WTC11 (cell line): ENCODE measurements at regions not wholly inside any gene's neighbourhood (a gene's known extent, or its start where the extent isn't known, plus 50 kb on each side); places are given as distances from the start of the nearest gene placed in this dataset.

Experiments
- ATAC-seq: fragments of 200-7000 bp; cut with Tn5 transposase; 2 replicates; pipeline ENCODE4 v1.10.0; 2021; ENCODE audit warnings: mild to moderate bottlenecking, moderate library complexity
- CTCF ChIA-PET: fragments of 300-600 bp; sonication (Branson Sonifier 250); formaldehyde crosslinking; loops from one replicate; lab custom pipeline; 2021; ENCODE audit warnings: antibody characterized with exemption; lab: Charles Lee
- POLR2A ChIA-PET: fragments of 350-600 bp; sonication (Branson Sonifier 250); formaldehyde crosslinking; loops from one replicate; lab custom pipeline; 2021; ENCODE audit warnings: antibody characterized with exemption; lab: Charles Lee
- DNase-seq: peaks from one replicate; pipeline ENCODE4 v3.0.0; 2021; ENCODE audit warnings: low spot score
- H3K27ac Mint-ChIP-seq: 2 replicates; pipeline ENCODE4 v1.8.0; 2021; ENCODE audit warnings: mixed read lengths
- H3K27me3 Mint-ChIP-seq: 2 replicates; pipeline ENCODE4 v1.8.0; 2021; ENCODE audit warnings: low read depth, mild to moderate bottlenecking, moderate library complexity, mixed read lengths
- H3K36me3 Mint-ChIP-seq: 2 replicates; pipeline ENCODE4 v1.8.0; 2021; ENCODE audit warnings: mixed read lengths
- H3K4me1 Mint-ChIP-seq: 2 replicates; pipeline ENCODE4 v1.8.0; 2022; ENCODE audit warnings: mixed read lengths
- H3K4me3 Mint-ChIP-seq: 2 replicates; pipeline ENCODE4 v1.8.0; 2021; ENCODE audit warnings: mild to moderate bottlenecking, moderate library complexity, mixed read lengths
- H3K9me3 Mint-ChIP-seq: 2 replicates; pipeline ENCODE4 v1.8.0; 2021; ENCODE audit warnings: mixed read lengths
- ATF1 ChIP-seq: sonication (generic); formaldehyde crosslinking; IDR thresholded peaks from 2 replicates; pipeline ENCODE4 v1.8.1; 2023; ENCODE audit warnings: mild to moderate bottlenecking, moderate library complexity, missing genetic modification reagents
- CDX4 ChIP-seq: fragments of 250-450 bp; sonication (Bioruptor Pico); IDR thresholded peaks from 2 replicates; pipeline ENCODE4 v1.9.0; 2021; ENCODE audit warnings: moderate library complexity, mild to moderate bottlenecking, inconsistent platforms, borderline replicate concordance
- CREM ChIP-seq: sonication (generic); formaldehyde crosslinking; IDR thresholded peaks from 2 replicates; pipeline ENCODE4 v1.8.1; 2022; ENCODE audit warnings: mild to moderate bottlenecking, missing genetic modification reagents, moderate library complexity
- E2F1 ChIP-seq: sonication (generic); formaldehyde crosslinking; IDR thresholded peaks from 2 replicates; pipeline ENCODE4 v1.8.0; 2022; ENCODE audit warnings: mild to moderate bottlenecking, missing genetic modification reagents
- E2F4 ChIP-seq: sonication (generic); formaldehyde crosslinking; IDR thresholded peaks from 2 replicates; pipeline ENCODE4 v1.8.1; 2022; ENCODE audit warnings: low read depth, mild to moderate bottlenecking, moderate library complexity, missing genetic modification reagents, borderline replicate concordance
- EMX1 ChIP-seq: fragments of 250-450 bp; sonication (Bioruptor Pico); IDR thresholded peaks from 2 replicates; pipeline ENCODE4 v1.8.0; 2021; ENCODE audit warnings: mild to moderate bottlenecking
- ERG ChIP-seq: fragments of 250-450 bp; sonication (Bioruptor Pico); IDR thresholded peaks from 2 replicates; pipeline ENCODE4 v1.8.0; 2021; ENCODE audit warnings: mild to moderate bottlenecking
- ESRRA ChIP-seq: sonication (generic); formaldehyde crosslinking; IDR thresholded peaks from 2 replicates; pipeline ENCODE4 v1.8.1; 2022; ENCODE audit warnings: mild to moderate bottlenecking, missing genetic modification reagents, borderline replicate concordance
- MYBL2 ChIP-seq: sonication (generic); formaldehyde crosslinking; IDR thresholded peaks from 2 replicates; pipeline ENCODE4 v1.8.1; 2023; ENCODE audit warnings: mild to moderate bottlenecking, moderate library complexity, missing genetic modification reagents
- NFE2L1 ChIP-seq: sonication (generic); formaldehyde crosslinking; IDR thresholded peaks from 2 replicates; pipeline ENCODE4 v1.8.1; 2023; ENCODE audit warnings: missing genetic modification reagents
- NR2C2 ChIP-seq: sonication (generic); formaldehyde crosslinking; IDR thresholded peaks from 2 replicates; pipeline ENCODE4 v1.8.0; 2022; ENCODE audit warnings: mild to moderate bottlenecking, missing genetic modification reagents
- OVOL2 ChIP-seq: fragments of 250-450 bp; sonication (Bioruptor Pico); IDR thresholded peaks from 2 replicates; pipeline ENCODE4 v1.9.0; 2021; ENCODE audit warnings: mild to moderate bottlenecking, borderline replicate concordance
- PRDM15 ChIP-seq: sonication (generic); formaldehyde crosslinking; IDR thresholded peaks from 2 replicates; pipeline ENCODE4 v1.8.0; 2022; ENCODE audit warnings: missing genetic modification reagents
- RELA ChIP-seq: sonication (generic); formaldehyde crosslinking; IDR thresholded peaks from 2 replicates; pipeline ENCODE4 v1.8.1; 2022; ENCODE audit warnings: missing genetic modification reagents, mild to moderate bottlenecking, borderline replicate concordance
- SMAD4 ChIP-seq: sonication (generic); formaldehyde crosslinking; IDR thresholded peaks from 2 replicates; pipeline ENCODE4 v1.8.0; 2022; ENCODE audit warnings: mild to moderate bottlenecking, missing genetic modification reagents
- ZNF121 ChIP-seq: sonication (generic); formaldehyde crosslinking; IDR thresholded peaks from 2 replicates; pipeline ENCODE4 v1.8.0; 2023; ENCODE audit warnings: missing genetic modification reagents
- ZNF263 ChIP-seq: sonication (generic); formaldehyde crosslinking; IDR thresholded peaks from 2 replicates; pipeline ENCODE4 v1.8.1; 2022; ENCODE audit warnings: low read depth, mild to moderate bottlenecking, moderate library complexity, missing genetic modification reagents
- TF ChIP-seq, protein P1 (sequence below): sonication (generic); formaldehyde crosslinking; conservative IDR thresholded peaks from 2 replicates; pipeline ENCODE4 v1.8.1; 2022; ENCODE audit warnings: mild to moderate bottlenecking, missing genetic modification reagents
- TF ChIP-seq, protein P2 (sequence below): sonication (generic); formaldehyde crosslinking; IDR thresholded peaks from 2 replicates; pipeline ENCODE4 v1.8.0; 2022; ENCODE audit warnings: mild to moderate bottlenecking, missing genetic modification reagents
- TF ChIP-seq, protein P3 (sequence below): sonication (generic); formaldehyde crosslinking; IDR thresholded peaks from 2 replicates; pipeline ENCODE4 v1.8.1; 2023; ENCODE audit warnings: mild to moderate bottlenecking, missing genetic modification reagents, moderate library complexity

- Mint-ChIP-seq H3K36me3 (no peaks in the 10 kb centered on the region), H3K4me1 (peaks cover 5% of the 10 kb centered on the region), H3K27ac (no peak overlapping the region), H3K4me3 (no peak overlapping the region), H3K27me3 (no peaks in the 10 kb centered on the region; the same call in 1 of the 2 replicates), H3K9me3 (peaks cover 13% of the 10 kb centered on the region)
- ChIA-PET CTCF (no interaction called here), POLR2A (no interaction called here)
- no peak for TF ChIP-seq SMAD4 (CRISPR knock-in tag)
- no peak for TF ChIP-seq NR2C2 (CRISPR knock-in tag)
- TF ChIP-seq, protein P1, sequence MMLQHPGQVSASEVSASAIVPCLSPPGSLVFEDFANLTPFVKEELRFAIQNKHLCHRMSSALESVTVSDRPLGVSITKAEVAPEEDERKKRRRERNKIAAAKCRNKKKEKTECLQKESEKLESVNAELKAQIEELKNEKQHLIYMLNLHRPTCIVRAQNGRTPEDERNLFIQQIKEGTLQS (CRISPR knock-in tag), result no peak
- TF ChIP-seq CREM (CRISPR knock-in tag), result no peak
- TF ChIP-seq PRDM15 (CRISPR knock-in tag), result no peak
- TF ChIP-seq, protein P2, sequence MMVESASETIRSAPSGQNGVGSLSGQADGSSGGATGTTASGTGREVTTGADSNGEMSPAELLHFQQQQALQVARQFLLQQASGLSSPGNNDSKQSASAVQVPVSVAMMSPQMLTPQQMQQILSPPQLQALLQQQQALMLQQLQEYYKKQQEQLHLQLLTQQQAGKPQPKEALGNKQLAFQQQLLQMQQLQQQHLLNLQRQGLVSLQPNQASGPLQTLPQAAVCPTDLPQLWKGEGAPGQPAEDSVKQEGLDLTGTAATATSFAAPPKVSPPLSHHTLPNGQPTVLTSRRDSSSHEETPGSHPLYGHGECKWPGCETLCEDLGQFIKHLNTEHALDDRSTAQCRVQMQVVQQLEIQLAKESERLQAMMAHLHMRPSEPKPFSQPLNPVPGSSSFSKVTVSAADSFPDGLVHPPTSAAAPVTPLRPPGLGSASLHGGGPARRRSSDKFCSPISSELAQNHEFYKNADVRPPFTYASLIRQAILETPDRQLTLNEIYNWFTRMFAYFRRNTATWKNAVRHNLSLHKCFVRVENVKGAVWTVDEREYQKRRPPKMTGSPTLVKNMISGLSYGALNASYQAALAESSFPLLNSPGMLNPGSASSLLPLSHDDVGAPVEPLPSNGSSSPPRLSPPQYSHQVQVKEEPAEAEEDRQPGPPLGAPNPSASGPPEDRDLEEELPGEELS (CRISPR knock-in tag), result no peak
- no peak for TF ChIP-seq ATF1 (CRISPR knock-in tag)
- DNase-seq (no peak), ATAC-seq (no peak)
Observed at GRCh38 chr18:10306779-10307178, 147.7 kb upstream of the APCDD1 start.

DNA sequence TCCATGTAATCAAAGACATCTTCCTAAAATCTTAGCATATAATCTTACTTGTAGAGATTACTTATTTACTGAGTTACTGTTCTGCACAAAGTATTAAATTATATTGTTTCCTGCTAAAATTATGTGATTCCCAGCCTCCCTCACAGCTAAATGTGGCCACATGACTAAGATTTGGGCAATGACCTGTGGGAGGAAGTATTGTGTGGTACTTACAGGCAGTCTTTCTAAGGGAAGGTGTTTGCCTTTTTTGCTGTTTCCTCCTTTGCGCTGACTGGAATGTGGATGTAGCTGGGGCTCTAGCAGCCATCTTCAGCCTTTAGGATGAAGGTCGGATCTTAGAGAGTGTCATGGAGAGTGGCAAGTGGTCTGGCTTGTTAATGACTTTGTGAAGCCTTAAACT lies 146.3 kb upstream of the APCDD1 start:
- ChIA-PET POLR2A (no interaction called here), CTCF (no interaction called here)
- no peak for TF ChIP-seq E2F1 (CRISPR knock-in tag)
- no peak for TF ChIP-seq ERG (CRISPR knock-in tag)
- no peak for TF ChIP-seq MYBL2
- TF ChIP-seq OVOL2 (CRISPR knock-in tag), result no peak
- TF ChIP-seq ZNF263, result no peak
- TF ChIP-seq ATF1 (CRISPR knock-in tag), result no peak
- no peak for TF ChIP-seq CDX4 (CRISPR knock-in tag)
- TF ChIP-seq RELA (CRISPR knock-in tag), result no peak
- TF ChIP-seq NFE2L1 (CRISPR knock-in tag), result no peak
- TF ChIP-seq ESRRA, result no peak
- no peak for TF ChIP-seq E2F4 (CRISPR knock-in tag)
- no peak for TF ChIP-seq EMX1 (CRISPR knock-in tag)
- TF ChIP-seq, protein P3, sequence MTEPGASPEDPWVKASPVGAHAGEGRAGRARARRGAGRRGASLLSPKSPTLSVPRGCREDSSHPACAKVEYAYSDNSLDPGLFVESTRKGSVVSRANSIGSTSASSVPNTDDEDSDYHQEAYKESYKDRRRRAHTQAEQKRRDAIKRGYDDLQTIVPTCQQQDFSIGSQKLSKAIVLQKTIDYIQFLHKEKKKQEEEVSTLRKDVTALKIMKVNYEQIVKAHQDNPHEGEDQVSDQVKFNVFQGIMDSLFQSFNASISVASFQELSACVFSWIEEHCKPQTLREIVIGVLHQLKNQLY (CRISPR knock-in tag), result no peak
- TF ChIP-seq ZNF121 (CRISPR knock-in tag), result no peak
- no peak for TF ChIP-seq NR2C2 (CRISPR knock-in tag)
- no peak for TF ChIP-seq CREM (CRISPR knock-in tag)
- no peaks in the 10 kb centered on the region for H3K36me3 Mint-ChIP-seq
- no peak overlapping the region for H3K27ac Mint-ChIP-seq
- H3K27me3 Mint-ChIP-seq, result no peaks in the 10 kb centered on the region
- no peak for ATAC-seq
- H3K9me3 Mint-ChIP-seq, result peaks cover 11% of the 10 kb centered on the region
- H3K4me3 Mint-ChIP-seq, result no peak overlapping the region
- DNase-seq, result no peak
- H3K4me1 Mint-ChIP-seq, result peaks cover 3% of the 10 kb centered on the region
